Heart left ventricle (tissue), 13 donors: ENCODE measurements at regions not wholly inside any gene's neighbourhood (a gene's known extent, or its start where the extent isn't known, plus 50 kb on each side); places are given as distances from the start of the nearest gene placed in this dataset.

Experiments
- POLR2A ChIP-seq, 2 donors: fragments of 450-650 bp; IDR thresholded peaks; one replicate each; pipeline ENCODE4 v1.6.1; 2017; ENCODE audit warnings: antibody characterized with exemption in 2 of 2, mild to moderate bottlenecking in 2 of 2, moderate library complexity in 2 of 2
- TF ChIP-seq, protein P1 (sequence below), 12 donors: fragments of 200-600 bp; sonication (generic) in 4 of 12; IDR thresholded peaks; one replicate each; pipeline versions ENCODE4 v1.5.0 to v1.8.0; 2018 to 2022; ENCODE audit warnings: antibody characterized with exemption in 12 of 12, mild to moderate bottlenecking in 5 of 12
- donor health status: ischemic (EF 13 %, LVEDD 7.1; RV severe dilation, severe dysfunction).
- donor health status: DM: no; HTN: yes; CAD: no.
- donor health status: DM: no; HTN: no; CAD: no.
- donor health status: ischemic (EF 25% LVEDD 6.9; RV normal size, moderate dysfunction).
- donor health status: ischemic (EF 25% LVEDD 5.7; RV mildly dilated, moderate dysfunction).
- donor health status: ischemic (EF 35%, LVEDD 5.7; RV mildly dilated, moderate dysfunction).
- donor health status: nonischemic (EF 11% LVEDD 7.7; RV severe dilation, severe dysfunction).
- donor health status: DM: yes; HTN: yes; CAD: no.
- donor health status: PGD.
- donor health status: ischemic (EF 29% LVEDD 5.4; RV normal size, mild dysfunction).
- donor health status: nonischemic (EF 23%, LVEDD 6.1; RV moderate dilation, normal function).

DNA sequence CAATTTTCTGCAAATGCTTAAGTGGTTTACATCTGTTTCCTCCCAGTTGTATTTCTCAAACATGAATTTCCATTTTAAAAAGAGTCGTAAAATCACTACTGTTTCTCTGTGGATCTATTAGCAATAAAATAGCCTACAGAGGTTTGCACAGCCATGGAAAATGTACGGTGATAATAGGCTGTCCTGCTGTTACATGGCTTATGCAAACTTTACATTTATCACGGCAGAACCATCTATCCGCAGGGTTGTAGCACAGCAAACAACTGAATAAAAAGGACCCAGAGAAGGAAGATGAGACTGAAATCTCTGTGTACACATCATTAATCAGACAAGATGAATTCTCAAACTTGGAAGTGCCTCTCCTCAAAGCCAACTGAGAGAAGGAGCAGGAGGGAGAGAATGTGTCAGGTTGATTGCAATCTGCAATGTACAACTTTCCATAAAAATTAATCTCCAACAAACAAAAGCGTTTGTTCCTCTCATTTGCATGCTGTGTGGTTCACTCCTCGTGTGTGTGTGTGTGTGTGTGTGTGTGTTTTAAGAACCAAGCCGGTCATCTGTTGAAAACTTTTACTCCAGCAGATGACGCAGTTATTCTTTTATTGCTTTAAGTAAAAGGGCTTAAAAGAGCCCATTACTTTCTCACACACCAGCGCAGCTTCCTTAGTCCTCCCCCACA, 279.3 kb downstream of the SKAP2 start:
- TF ChIP-seq, protein P1, sequence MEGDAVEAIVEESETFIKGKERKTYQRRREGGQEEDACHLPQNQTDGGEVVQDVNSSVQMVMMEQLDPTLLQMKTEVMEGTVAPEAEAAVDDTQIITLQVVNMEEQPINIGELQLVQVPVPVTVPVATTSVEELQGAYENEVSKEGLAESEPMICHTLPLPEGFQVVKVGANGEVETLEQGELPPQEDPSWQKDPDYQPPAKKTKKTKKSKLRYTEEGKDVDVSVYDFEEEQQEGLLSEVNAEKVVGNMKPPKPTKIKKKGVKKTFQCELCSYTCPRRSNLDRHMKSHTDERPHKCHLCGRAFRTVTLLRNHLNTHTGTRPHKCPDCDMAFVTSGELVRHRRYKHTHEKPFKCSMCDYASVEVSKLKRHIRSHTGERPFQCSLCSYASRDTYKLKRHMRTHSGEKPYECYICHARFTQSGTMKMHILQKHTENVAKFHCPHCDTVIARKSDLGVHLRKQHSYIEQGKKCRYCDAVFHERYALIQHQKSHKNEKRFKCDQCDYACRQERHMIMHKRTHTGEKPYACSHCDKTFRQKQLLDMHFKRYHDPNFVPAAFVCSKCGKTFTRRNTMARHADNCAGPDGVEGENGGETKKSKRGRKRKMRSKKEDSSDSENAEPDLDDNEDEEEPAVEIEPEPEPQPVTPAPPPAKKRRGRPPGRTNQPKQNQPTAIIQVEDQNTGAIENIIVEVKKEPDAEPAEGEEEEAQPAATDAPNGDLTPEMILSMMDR (IDR thresholded peaks at IDR 0.05) = no peak
- no peak for TF ChIP-seq POLR2A (IDR thresholded peaks at IDR 0.05)
